Suprapubic skin (tissue), 4 donors: ENCODE measurements at regions not wholly inside any gene's neighbourhood (a gene's known extent, or its start where the extent isn't known, plus 50 kb on each side); places are given as distances from the start of the nearest gene placed in this dataset.

Experiments
- EP300 ChIP-seq: sonication (generic); formaldehyde crosslinking; IDR thresholded peaks from one replicate; pipeline ENCODE4 v1.6.1; 2017; ENCODE audit warnings: antibody characterized with exemption
- POLR2AphosphoS5 ChIP-seq, 3 donors: sonication (generic); formaldehyde crosslinking; IDR thresholded peaks; one replicate each; pipeline ENCODE4 v1.6.1; 2017; ENCODE audit warnings: antibody characterized with exemption in 3 of 3
- TF ChIP-seq, protein P1 (sequence below), 2 donors: fragments of 200-600 bp in 1 of 2; fragments of 450-650 bp in 1 of 2; sonication (generic) in 1 of 2; IDR thresholded peaks; one replicate each; pipeline ENCODE4 v1.5.1; 2016 to 2019; ENCODE audit warnings: antibody characterized with exemption in 2 of 2, mild to moderate bottlenecking in 1 of 2, moderate library complexity in 1 of 2

DNA sequence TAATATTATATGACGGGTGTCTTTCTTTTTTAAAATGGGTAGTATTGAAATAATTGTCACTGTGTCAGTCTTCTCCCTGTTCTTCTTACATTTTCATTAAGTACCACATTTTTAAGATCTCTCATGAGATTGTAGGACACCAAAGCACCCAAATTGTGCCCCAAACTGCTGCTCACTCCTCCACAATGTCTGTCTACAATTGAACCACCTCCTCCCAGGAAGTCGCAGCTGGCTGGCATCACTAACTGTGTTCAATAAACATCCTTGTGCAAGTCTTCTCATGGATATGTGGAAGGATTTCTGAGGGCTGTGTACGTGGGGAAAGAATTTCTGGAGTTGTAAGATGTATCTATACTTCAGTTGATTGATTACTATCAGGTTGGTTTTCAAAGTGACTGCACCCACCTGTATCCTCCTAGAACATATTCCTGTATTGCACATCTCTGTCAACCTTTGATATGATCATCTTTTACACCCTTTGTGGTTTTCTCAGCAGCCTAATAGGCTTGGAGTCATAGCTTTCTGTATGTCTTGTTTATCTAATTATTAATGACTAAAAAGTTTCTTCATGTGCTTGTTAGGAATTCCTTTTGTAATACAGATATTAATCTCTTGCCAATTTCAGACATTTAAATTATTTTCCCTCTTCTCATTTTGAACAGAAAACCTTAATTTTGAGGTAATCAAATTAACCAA is 774.9 kb downstream of the RNF144A start:
- TF ChIP-seq EP300 = no peak
- TF ChIP-seq, protein P1, sequence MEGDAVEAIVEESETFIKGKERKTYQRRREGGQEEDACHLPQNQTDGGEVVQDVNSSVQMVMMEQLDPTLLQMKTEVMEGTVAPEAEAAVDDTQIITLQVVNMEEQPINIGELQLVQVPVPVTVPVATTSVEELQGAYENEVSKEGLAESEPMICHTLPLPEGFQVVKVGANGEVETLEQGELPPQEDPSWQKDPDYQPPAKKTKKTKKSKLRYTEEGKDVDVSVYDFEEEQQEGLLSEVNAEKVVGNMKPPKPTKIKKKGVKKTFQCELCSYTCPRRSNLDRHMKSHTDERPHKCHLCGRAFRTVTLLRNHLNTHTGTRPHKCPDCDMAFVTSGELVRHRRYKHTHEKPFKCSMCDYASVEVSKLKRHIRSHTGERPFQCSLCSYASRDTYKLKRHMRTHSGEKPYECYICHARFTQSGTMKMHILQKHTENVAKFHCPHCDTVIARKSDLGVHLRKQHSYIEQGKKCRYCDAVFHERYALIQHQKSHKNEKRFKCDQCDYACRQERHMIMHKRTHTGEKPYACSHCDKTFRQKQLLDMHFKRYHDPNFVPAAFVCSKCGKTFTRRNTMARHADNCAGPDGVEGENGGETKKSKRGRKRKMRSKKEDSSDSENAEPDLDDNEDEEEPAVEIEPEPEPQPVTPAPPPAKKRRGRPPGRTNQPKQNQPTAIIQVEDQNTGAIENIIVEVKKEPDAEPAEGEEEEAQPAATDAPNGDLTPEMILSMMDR (IDR thresholded peaks at IDR 0.05) = no peak
- TF ChIP-seq POLR2AphosphoS5 (IDR thresholded peaks at IDR 0.05) = no peak
